ENCODE measurements at regions not wholly inside any gene's neighbourhood (a gene's known extent, or its start where the extent isn't known, plus 50 kb on each side); places are given as distances from the start of the nearest gene placed in this dataset.

GRCh38 chr3:194043516-194043915 lies 92.4 kb upstream of the HES1 start:
- no peak for TF ChIP-seq EZH2 (IDR thresholded peaks at IDR 0.05; ENCODE audit: borderline replicate concordance)
- TF ChIP-seq, protein P1, sequence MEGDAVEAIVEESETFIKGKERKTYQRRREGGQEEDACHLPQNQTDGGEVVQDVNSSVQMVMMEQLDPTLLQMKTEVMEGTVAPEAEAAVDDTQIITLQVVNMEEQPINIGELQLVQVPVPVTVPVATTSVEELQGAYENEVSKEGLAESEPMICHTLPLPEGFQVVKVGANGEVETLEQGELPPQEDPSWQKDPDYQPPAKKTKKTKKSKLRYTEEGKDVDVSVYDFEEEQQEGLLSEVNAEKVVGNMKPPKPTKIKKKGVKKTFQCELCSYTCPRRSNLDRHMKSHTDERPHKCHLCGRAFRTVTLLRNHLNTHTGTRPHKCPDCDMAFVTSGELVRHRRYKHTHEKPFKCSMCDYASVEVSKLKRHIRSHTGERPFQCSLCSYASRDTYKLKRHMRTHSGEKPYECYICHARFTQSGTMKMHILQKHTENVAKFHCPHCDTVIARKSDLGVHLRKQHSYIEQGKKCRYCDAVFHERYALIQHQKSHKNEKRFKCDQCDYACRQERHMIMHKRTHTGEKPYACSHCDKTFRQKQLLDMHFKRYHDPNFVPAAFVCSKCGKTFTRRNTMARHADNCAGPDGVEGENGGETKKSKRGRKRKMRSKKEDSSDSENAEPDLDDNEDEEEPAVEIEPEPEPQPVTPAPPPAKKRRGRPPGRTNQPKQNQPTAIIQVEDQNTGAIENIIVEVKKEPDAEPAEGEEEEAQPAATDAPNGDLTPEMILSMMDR (IDR thresholded peaks at IDR 0.05; ENCODE audit: poor library complexity): no peak

All from hepatocyte (in vitro differentiated cells).